Neural progenitor cell (in vitro differentiated cells): ENCODE measurements at regions not wholly inside any gene's neighbourhood (a gene's known extent, or its start where the extent isn't known, plus 50 kb on each side); places are given as distances from the start of the nearest gene placed in this dataset.
A peak's percentile ranks its signal among the peaks of the same experiment; 100 is the strongest.

ENCODE experiments used
- DNase-seq: peaks from one replicate; pipeline ENCODE4 v3.0.0-alpha.2; 2016; ENCODE audit warnings: low spot score
- H2AFZ ChIP-seq: fragments of 200-600 bp; sonication (generic); replicated peaks from 2 replicates; pipeline ENCODE4 v1.6.1; 2016; ENCODE audit warnings: antibody characterized with exemption
- H3F3A ChIP-seq: fragments of 200-600 bp; sonication (generic); 2 replicates; pipeline ENCODE4 v1.6.1; 2016; ENCODE audit warnings: antibody characterized with exemption, low read depth
- H3K27ac ChIP-seq: fragments of 200-600 bp; sonication (generic); 2 replicates; pipeline ENCODE4 v1.5.1; 2016; ENCODE audit warnings: mild to moderate bottlenecking
- H3K27me3 ChIP-seq: fragments of 200-600 bp; sonication (generic); 2 replicates; pipeline ENCODE4 v1.6.1; 2016; ENCODE audit warnings: mild to moderate bottlenecking, moderate library complexity
- H3K36me3 ChIP-seq: fragments of 200-600 bp; sonication (generic); 2 replicates; pipeline ENCODE4 v1.5.1; 2016
- H3K4me1 ChIP-seq: fragments of 200-600 bp; sonication (generic); 2 replicates; pipeline ENCODE4 v1.6.1; 2016; ENCODE audit warnings: mixed run types
- H3K4me2 ChIP-seq: fragments of 200-600 bp; sonication (generic); 2 replicates; pipeline ENCODE4 v1.6.1; 2016
- H3K4me3 ChIP-seq: fragments of 200-600 bp; sonication (generic); 2 replicates; pipeline ENCODE4 v1.5.1; 2016
- H3K79me2 ChIP-seq: fragments of 200-600 bp; sonication (generic); 2 replicates; pipeline ENCODE4 v1.6.1; 2016; ENCODE audit warnings: low read depth
- H3K9ac ChIP-seq: fragments of 200-600 bp; sonication (generic); 2 replicates; pipeline ENCODE4 v1.6.1; 2016
- H3K9me3 ChIP-seq: fragments of 200-600 bp; sonication (generic); 2 replicates; pipeline ENCODE4 v1.5.1; 2016; ENCODE audit warnings: low read depth
- H4K20me1 ChIP-seq: fragments of 200-600 bp; sonication (generic); 2 replicates; pipeline ENCODE4 v1.6.1; 2016; ENCODE audit warnings: low read depth
- H3K27ac Mint-ChIP-seq: 3 replicates; pipeline ENCODE4 v1.8.0; 2021; ENCODE audit warnings: mixed read lengths
- H3K27me3 Mint-ChIP-seq: 2 replicates; pipeline ENCODE4 v1.8.0; 2022; ENCODE audit warnings: low read depth, mild to moderate bottlenecking, inconsistent platforms, moderate library complexity, mixed read lengths; ENCODE audit not compliant: insufficient read depth
- H3K36me3 Mint-ChIP-seq: 3 replicates; pipeline ENCODE4 v1.8.0; 2021; ENCODE audit warnings: mixed read lengths
- H3K4me1 Mint-ChIP-seq: 3 replicates; pipeline ENCODE4 v1.8.0; 2021; ENCODE audit warnings: mixed read lengths
- H3K4me3 Mint-ChIP-seq: 3 replicates; pipeline ENCODE4 v1.8.0; 2021; ENCODE audit warnings: mild to moderate bottlenecking, moderate library complexity, mixed read lengths
- H3K9me3 Mint-ChIP-seq: 3 replicates; pipeline ENCODE4 v1.8.0; 2020; ENCODE audit warnings: mixed read lengths
- EZH2 ChIP-seq: fragments of 200-600 bp; sonication (generic); IDR thresholded peaks from 2 replicates; pipeline ENCODE4 v1.6.1; 2017; ENCODE audit warnings: antibody characterized with exemption, mild to moderate bottlenecking, moderate library complexity
- EZH2phosphoT487 ChIP-seq: fragments of 200-600 bp; sonication (generic); IDR thresholded peaks from 2 replicates; pipeline ENCODE4 v1.6.1; 2017; ENCODE audit warnings: antibody characterized with exemption
- TF ChIP-seq, protein P1 (sequence below): fragments of 200-600 bp; sonication (generic); IDR thresholded peaks from 2 replicates; pipeline ENCODE4 v1.5.1; 2017; ENCODE audit warnings: antibody characterized with exemption, mild to moderate bottlenecking

DNA sequence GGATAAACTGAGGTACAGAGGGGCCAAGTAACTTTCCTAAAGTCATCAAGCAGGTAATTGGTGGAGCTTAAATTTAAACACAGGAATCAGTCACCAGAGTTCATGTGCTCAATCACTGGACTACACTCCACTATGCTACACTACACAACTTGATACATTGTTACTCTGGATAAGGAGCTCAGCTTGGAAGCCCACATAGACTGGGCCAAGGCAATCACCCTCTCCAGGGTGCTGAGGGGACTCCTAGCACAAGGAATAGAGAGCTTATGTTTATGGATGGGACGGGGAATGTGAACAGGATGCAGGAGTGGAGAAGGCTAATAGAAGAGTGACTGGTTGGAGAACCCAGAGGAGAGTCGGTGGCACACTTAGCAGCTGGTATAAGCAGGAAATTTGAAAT lies 113.5 kb upstream of the NFIB start:
- Histone ChIP-seq H3K9ac (no peak overlapping the region), H3K9me3 (no peaks in the 10 kb centered on the region), H3K4me3 (no peak overlapping the region), H2AFZ (no peak overlapping the region), H3K4me2 (no peak overlapping the region), H3F3A (no peaks in the 10 kb centered on the region), H3K27me3 (no peaks in the 10 kb centered on the region), H3K79me2 (no peaks in the 10 kb centered on the region), H3K36me3 (no peaks in the 10 kb centered on the region), H3K27ac (no peak overlapping the region), H3K4me1 (peaks cover 14% of the 10 kb centered on the region), H4K20me1 (no peaks in the 10 kb centered on the region)
- Mint-ChIP-seq H3K4me1 (peaks cover 14% of the 10 kb centered on the region), H3K36me3 (no peaks in the 10 kb centered on the region), H3K4me3 (no peak overlapping the region), H3K27me3 (peaks cover 2% of the 10 kb centered on the region), H3K9me3 (peaks cover 4% of the 10 kb centered on the region), H3K27ac (no peak overlapping the region)
- no peak for TF ChIP-seq EZH2
- TF ChIP-seq, protein P1, sequence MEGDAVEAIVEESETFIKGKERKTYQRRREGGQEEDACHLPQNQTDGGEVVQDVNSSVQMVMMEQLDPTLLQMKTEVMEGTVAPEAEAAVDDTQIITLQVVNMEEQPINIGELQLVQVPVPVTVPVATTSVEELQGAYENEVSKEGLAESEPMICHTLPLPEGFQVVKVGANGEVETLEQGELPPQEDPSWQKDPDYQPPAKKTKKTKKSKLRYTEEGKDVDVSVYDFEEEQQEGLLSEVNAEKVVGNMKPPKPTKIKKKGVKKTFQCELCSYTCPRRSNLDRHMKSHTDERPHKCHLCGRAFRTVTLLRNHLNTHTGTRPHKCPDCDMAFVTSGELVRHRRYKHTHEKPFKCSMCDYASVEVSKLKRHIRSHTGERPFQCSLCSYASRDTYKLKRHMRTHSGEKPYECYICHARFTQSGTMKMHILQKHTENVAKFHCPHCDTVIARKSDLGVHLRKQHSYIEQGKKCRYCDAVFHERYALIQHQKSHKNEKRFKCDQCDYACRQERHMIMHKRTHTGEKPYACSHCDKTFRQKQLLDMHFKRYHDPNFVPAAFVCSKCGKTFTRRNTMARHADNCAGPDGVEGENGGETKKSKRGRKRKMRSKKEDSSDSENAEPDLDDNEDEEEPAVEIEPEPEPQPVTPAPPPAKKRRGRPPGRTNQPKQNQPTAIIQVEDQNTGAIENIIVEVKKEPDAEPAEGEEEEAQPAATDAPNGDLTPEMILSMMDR, result no peak
- no peak for TF ChIP-seq EZH2phosphoT487
- DNase-seq, result no peak

DNA sequence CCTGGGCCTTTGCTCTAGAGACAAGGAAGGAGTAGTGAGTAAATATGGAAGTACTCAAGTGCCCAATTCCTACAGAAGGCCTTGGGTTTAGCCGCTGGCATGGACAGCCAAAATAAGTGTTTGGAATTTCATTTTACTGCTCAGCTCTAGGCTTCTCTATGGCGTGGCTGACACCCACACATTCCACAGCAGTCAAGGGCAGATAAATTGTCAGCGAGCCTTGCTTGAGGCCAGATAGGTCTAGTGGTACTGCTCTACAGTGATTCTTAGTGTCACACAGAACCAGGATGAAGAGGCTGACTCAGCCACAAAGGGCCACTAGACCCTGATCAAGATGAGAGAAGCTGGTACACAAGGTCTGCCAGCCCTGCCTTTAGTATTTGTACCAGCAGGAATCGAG lies 111.0 kb upstream of the NFIB start:
- no peak overlapping the region for H3K4me3 Mint-ChIP-seq
- Histone ChIP-seq H3K27ac (no peak overlapping the region), H3K27me3 (no peaks in the 10 kb centered on the region), H3K4me1 (peaks cover 14% of the 10 kb centered on the region), H3K9ac (no peak overlapping the region), H4K20me1 (no peaks in the 10 kb centered on the region), H3K9me3 (no peaks in the 10 kb centered on the region), H3F3A (peaks cover 9% of the 10 kb centered on the region), H3K4me2 (no peak overlapping the region), H2AFZ (peak overlapping the region; percentile 77), H3K4me3 (no peak overlapping the region), H3K79me2 (no peaks in the 10 kb centered on the region), H3K36me3 (no peaks in the 10 kb centered on the region)
- no peaks in the 10 kb centered on the region for H3K36me3 Mint-ChIP-seq
- no peak overlapping the region for H3K27ac Mint-ChIP-seq
- no peaks in the 10 kb centered on the region for H3K9me3 Mint-ChIP-seq
- H3K27me3 Mint-ChIP-seq, result no peaks in the 10 kb centered on the region
- no peak for TF ChIP-seq EZH2
- TF ChIP-seq EZH2phosphoT487, result no peak
- TF ChIP-seq, protein P1, result no peak
- DNase-seq, result no peak
- H3K4me1 Mint-ChIP-seq, result peaks cover 14% of the 10 kb centered on the region

DNA sequence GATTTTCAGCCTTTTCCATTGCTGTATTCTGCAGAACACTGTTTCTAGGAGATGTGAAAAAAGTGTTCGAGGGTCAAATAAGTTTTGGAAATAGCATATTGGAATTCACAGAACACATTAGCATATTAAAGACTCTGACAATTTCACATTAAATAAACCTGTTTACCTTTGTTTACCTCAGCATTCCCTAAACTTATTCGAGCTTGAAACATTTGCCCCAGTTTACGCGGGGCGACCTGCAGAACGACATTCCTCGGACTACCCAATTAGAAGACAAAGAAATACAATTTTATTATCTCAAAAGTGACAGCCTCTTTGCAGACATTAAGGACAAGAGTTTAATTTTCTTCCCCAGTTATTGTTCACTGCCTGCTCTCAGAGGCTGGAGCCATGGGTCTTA lies 110.3 kb upstream of the NFIB start:
- Mint-ChIP-seq H3K36me3 (no peaks in the 10 kb centered on the region), H3K4me1 (peaks cover 17% of the 10 kb centered on the region), H3K9me3 (no peaks in the 10 kb centered on the region), H3K27me3 (no peaks in the 10 kb centered on the region), H3K4me3 (no peak overlapping the region), H3K27ac (no peak overlapping the region)
- Histone ChIP-seq H3K27me3 (no peaks in the 10 kb centered on the region), H3K4me2 (no peak overlapping the region), H2AFZ (peak overlapping the region; percentile 77), H3K4me3 (no peak overlapping the region), H3K9me3 (no peaks in the 10 kb centered on the region), H3F3A (peaks cover 9% of the 10 kb centered on the region), H3K9ac (no peak overlapping the region), H4K20me1 (no peaks in the 10 kb centered on the region), H3K4me1 (peaks cover 14% of the 10 kb centered on the region), H3K27ac (no peak overlapping the region), H3K36me3 (no peaks in the 10 kb centered on the region), H3K79me2 (no peaks in the 10 kb centered on the region)
- DNase-seq, result no peak
- TF ChIP-seq EZH2phosphoT487 (no peak), EZH2 (no peak)
- TF ChIP-seq, protein P1, result no peak
